ENCODE measurements at regions not wholly inside any gene's neighbourhood (a gene's known extent, or its start where the extent isn't known, plus 50 kb on each side); places are given as distances from the start of the nearest gene placed in this dataset.
"Not testable (repeated sequence)": the region's sequence is repeated elsewhere in the genome, so short reads cannot be mapped to it uniquely, and the experiment has no call there.

- no peak for DNase-seq
Observed at GRCh38 chrX:143935601-143936000, 51.7 kb downstream of the UBE2NL start.

GRCh38 chrX:143940119-143940518, 56.2 kb downstream of the UBE2NL start:
- DNase-seq, result no peak

- no peak for DNase-seq
Observed at GRCh38 chrX:143945171-143945570, 61.3 kb downstream of the UBE2NL start.

- no peak for DNase-seq
Observed at GRCh38 chrX:143964549-143964948, 80.7 kb downstream of the UBE2NL start.

GRCh38 chrX:143988356-143988755, 104.5 kb downstream of the UBE2NL start:
- DNase-seq, result no peak

GRCh38 chrX:143994206-143994605, 110.3 kb downstream of the UBE2NL start:
- DNase-seq, result no peak

GRCh38 chrX:143998261-143998660, 114.4 kb downstream of the UBE2NL start:
- DNase-seq, result no peak

- DNase-seq, result no peak
Observed at GRCh38 chrX:144006811-144007210, 122.9 kb downstream of the UBE2NL start.

GRCh38 chrX:144040793-144041192, 156.9 kb downstream of the UBE2NL start:
- DNase-seq, result no peak

- DNase-seq, result no peak
Observed at GRCh38 chrX:144042271-144042670, 158.4 kb downstream of the UBE2NL start.

GRCh38 chrX:144075432-144075831, 191.6 kb downstream of the UBE2NL start:
- DNase-seq, result no peak

GRCh38 chrX:144082237-144082636, 198.4 kb downstream of the UBE2NL start:
- DNase-seq, result not testable (repeated sequence)

GRCh38 chrX:144089674-144090073, 205.8 kb downstream of the UBE2NL start:
- DNase-seq, result not testable (repeated sequence)

- DNase-seq, result not testable (repeated sequence)
Observed at GRCh38 chrX:144092116-144092515, 208.2 kb downstream of the UBE2NL start.

GRCh38 chrX:144119490-144119889, 235.6 kb downstream of the UBE2NL start:
- DNase-seq, result not testable (repeated sequence)

GRCh38 chrX:144121566-144121965, 237.7 kb downstream of the UBE2NL start:
- DNase-seq, result not testable (repeated sequence)

- DNase-seq, result not testable (repeated sequence)
Observed at GRCh38 chrX:144127570-144128169, 243.8 kb downstream of the UBE2NL start.

- DNase-seq, result not testable (repeated sequence)
Observed at GRCh38 chrX:144129511-144129910, 245.6 kb downstream of the UBE2NL start.

- DNase-seq, result not testable (repeated sequence)
Observed at GRCh38 chrX:144130507-144130906, 246.6 kb downstream of the UBE2NL start.

GRCh38 chrX:144131080-144131479, 247.2 kb downstream of the UBE2NL start:
- DNase-seq, result not testable (repeated sequence)

- not testable (repeated sequence) for DNase-seq
Observed at GRCh38 chrX:144134448-144135119, 250.7 kb downstream of the UBE2NL start.

- not testable (repeated sequence) for DNase-seq
Observed at GRCh38 chrX:144154474-144154873, 270.6 kb downstream of the UBE2NL start.

GRCh38 chrX:144185197-144185596, 301.3 kb downstream of the UBE2NL start:
- not testable (repeated sequence) for DNase-seq

GRCh38 chrX:144188489-144188888, 304.6 kb downstream of the UBE2NL start:
- DNase-seq, result not testable (repeated sequence)

- not testable (repeated sequence) for DNase-seq
Observed at GRCh38 chrX:144197057-144197456, 313.2 kb downstream of the UBE2NL start.

Data from NCI-H345 (cell line).